ENCODE measurements at regions not wholly inside any gene's neighbourhood (a gene's known extent, or its start where the extent isn't known, plus 50 kb on each side); places are given as distances from the start of the nearest gene placed in this dataset.

GRCh38 chr6:143596866-143597265 is 80.9 kb upstream of the PHACTR2 start:
- DNase-seq (ENCODE audit: low read depth), result peak; percentile 92
- peak; percentile 42 for TF ChIP-seq CTCF (conservative IDR thresholded peaks at IDR 0.05; ENCODE audit: low read depth, low read length)
- no peak overlapping the region for H3K4me3 ChIP-seq (ENCODE audit: low read depth, low read length)

- H3K4me3 ChIP-seq (ENCODE audit: low read depth, low read length), result no peak overlapping the region
- DNase-seq (ENCODE audit: low read depth), result peak; percentile 21
- no peak for TF ChIP-seq CTCF (conservative IDR thresholded peaks at IDR 0.05; ENCODE audit: low read depth, low read length)
Observed at GRCh38 chr6:143595251-143596036, 82.3 kb upstream of the PHACTR2 start.

- DNase-seq (ENCODE audit: low read depth), result peak; percentile 66
- no peak for TF ChIP-seq CTCF (conservative IDR thresholded peaks at IDR 0.05; ENCODE audit: low read depth, low read length)
- H3K4me3 ChIP-seq (ENCODE audit: low read depth, low read length), result no peak overlapping the region
Observed at GRCh38 chr6:143594647-143595046, 83.1 kb upstream of the PHACTR2 start.

- no peak overlapping the region for H3K4me3 ChIP-seq (ENCODE audit: low read depth, low read length)
- no peak for DNase-seq (ENCODE audit: low read depth)
- TF ChIP-seq CTCF (conservative IDR thresholded peaks at IDR 0.05; ENCODE audit: low read depth, low read length), result peak; percentile 43
Observed at GRCh38 chr6:143592335-143592734, 80.8 kb upstream of the FUCA2 start.

- TF ChIP-seq CTCF (conservative IDR thresholded peaks at IDR 0.05; ENCODE audit: low read depth, low read length), result no peak
- no peak for DNase-seq (ENCODE audit: low read depth)
- H3K4me3 ChIP-seq (ENCODE audit: low read depth, low read length), result no peak overlapping the region
Observed at GRCh38 chr6:143591441-143591840, 79.9 kb upstream of the FUCA2 start.

- no peak for TF ChIP-seq CTCF (conservative IDR thresholded peaks at IDR 0.05; ENCODE audit: low read depth, low read length)
- no peak for DNase-seq (ENCODE audit: low read depth)
- H3K4me3 ChIP-seq (ENCODE audit: low read depth, low read length), result no peak overlapping the region
Observed at GRCh38 chr6:143589162-143589561, 77.6 kb upstream of the FUCA2 start.

- no peak for DNase-seq (ENCODE audit: low read depth)
- no peak for TF ChIP-seq CTCF (conservative IDR thresholded peaks at IDR 0.05; ENCODE audit: low read depth, low read length)
- no peak overlapping the region for H3K4me3 ChIP-seq (ENCODE audit: low read depth, low read length)
Observed at GRCh38 chr6:143586557-143586956, 75.0 kb upstream of the FUCA2 start.
